ENCODE measurements at regions not wholly inside any gene's neighbourhood (a gene's known extent, or its start where the extent isn't known, plus 50 kb on each side); places are given as distances from the start of the nearest gene placed in this dataset.

- TF ChIP-seq CTCF (IDR thresholded peaks at IDR 0.05; ENCODE audit: borderline replicate concordance, extremely low read depth, low read length, poor library complexity, severe bottlenecking) (no peak), EZH2 (IDR thresholded peaks at IDR 0.05; ENCODE audit: borderline replicate concordance, low read depth, low read length, severe bottlenecking) (no peak)
Observed at GRCh38 chr1:199474738-199475137, 552.8 kb upstream of the NR5A2 start.

Data from DND-41 (cell line).